GM12878 (cell line): ENCODE measurements at regions not wholly inside any gene's neighbourhood (a gene's known extent, or its start where the extent isn't known, plus 50 kb on each side); places are given as distances from the start of the nearest gene placed in this dataset.

Experiments used
- ATAC-seq: fragments of 200-7000 bp; cut with Tn5 transposase; 3 replicates; pipeline ENCODE4 v1.9.1; 2020; ENCODE audit warnings: mild to moderate bottlenecking, moderate library complexity
- BruUV-seq: library from RNA; stranded (reverse); fragments of 400-500 nt; replicated peaks from 2 replicates; lab custom pipeline; 2021; lab: Mats Ljungman, UMichigan
- CTCF ChIA-PET: fragments of 300-600 bp; sonication (Branson Sonifier 250); formaldehyde crosslinking; extraction: SDS; loops from one replicate; lab custom pipeline; 2021; ENCODE audit warnings: inconsistent platforms; lab: Yijun Ruan, JAX
- POLR2A ChIA-PET: fragments of 350-600 bp; formaldehyde crosslinking; extraction: SDS; loops from one replicate; lab custom pipeline; 2021; ENCODE audit warnings: inconsistent platforms; lab: Charles Lee
- RAD21 ChIA-PET: fragments of 300-600 bp; sonication (Branson Sonifier 250); formaldehyde crosslinking; loops from one replicate; lab custom pipeline; 2023; ENCODE audit warnings: antibody characterized with exemption; ENCODE audit not compliant: unreplicated experiment; lab: Charles Lee
- SMC1A ChIA-PET: fragments of 300-600 bp; sonication (Branson Sonifier 250); formaldehyde crosslinking; loops from one replicate; lab custom pipeline; 2023; ENCODE audit not compliant: unreplicated experiment, uncharacterized antibody; lab: Charles Lee
- DNase-seq: peaks from one replicate; pipeline ENCODE4 v3.0.0-alpha.2; 2011; ENCODE audit warnings: low read depth, low spot score
- FAIRE-seq: peaks from 3 replicates; lab custom pipeline; 2011; peaks lifted over from hg19 to GRCh38; lab: Jason Lieb, UNC
- H2AFZ ChIP-seq: 2 replicates; pipeline ENCODE4 v1.6.0; 2011; ENCODE audit warnings: low read depth, low read length, control low read depth; ENCODE audit not compliant: control insufficient read depth
- H3K27ac ChIP-seq: 2 replicates; pipeline ENCODE4 v1.5.1; 2011; ENCODE audit warnings: control low read depth; ENCODE audit not compliant: control insufficient read depth, insufficient read depth
- H3K27me3 ChIP-seq, 2 experiments: replicated peaks in 1 of 2; 2 replicates each; pipeline versions ENCODE4 v1.6.0 to v1.6.1; 2011; ENCODE audit warnings: low read length in 1 of 2; ENCODE audit not compliant: control insufficient read depth in 2 of 2, insufficient read depth in 2 of 2
- H3K36me3 ChIP-seq, 2 experiments: 2 replicates each; pipeline ENCODE4 v1.5.1; 2011; ENCODE audit warnings: low read length in 1 of 2; ENCODE audit not compliant: control insufficient read depth in 2 of 2, insufficient read depth in 2 of 2
- H3K4me1 ChIP-seq: 2 replicates; pipeline ENCODE4 v1.6.1; 2011; ENCODE audit warnings: mild to moderate bottlenecking, low read length, moderate library complexity, mixed read lengths; ENCODE audit not compliant: control insufficient read depth, insufficient read depth
- H3K4me2 ChIP-seq: 2 replicates; pipeline ENCODE4 v1.6.0; 2011; ENCODE audit warnings: control low read depth; ENCODE audit not compliant: control insufficient read depth, insufficient read depth
- H3K4me3 ChIP-seq: fragments of 200-600 bp; sonication (generic); 2 replicates; pipeline ENCODE4 v1.5.1; 2016
- H3K79me2 ChIP-seq: 2 replicates; pipeline ENCODE4 v1.6.0; 2011; ENCODE audit warnings: low read length; ENCODE audit not compliant: control insufficient read depth, insufficient read depth
- H3K9ac ChIP-seq: 2 replicates; pipeline ENCODE4 v1.8.0; 2011; ENCODE audit warnings: low read length, control low read depth, mixed read lengths; ENCODE audit not compliant: control insufficient read depth, insufficient read depth
- H3K9me3 ChIP-seq: replicated peaks from 3 replicates; pipeline ENCODE4 v1.5.1; 2011; ENCODE audit warnings: mild to moderate bottlenecking, low read length; ENCODE audit not compliant: control insufficient read depth, insufficient read depth
- H4K20me1 ChIP-seq: 2 replicates; pipeline ENCODE4 v1.6.0; 2011; ENCODE audit not compliant: control insufficient read depth, insufficient read depth
- BRCA1 ChIP-seq: IDR thresholded peaks from 2 replicates; pipeline ENCODE4 v1.6.1; 2011; ENCODE audit warnings: low read depth, low read length, improper control_type of control experiment
- CHD1 ChIP-seq: IDR thresholded peaks from 2 replicates; pipeline ENCODE4 v1.6.1; 2012; ENCODE audit warnings: low read depth, low read length, improper control_type of control experiment
- CTCF ChIP-seq, 3 experiments: IDR thresholded peaks in 2 of 3; conservative IDR thresholded peaks in 1 of 3; 2 replicates each; pipeline ENCODE4 v1.5.1; 2011; ENCODE audit warnings: low read depth in 3 of 3, low read length in 3 of 3, mild to moderate bottlenecking in 3 of 3, control low read depth in 2 of 3, moderate library complexity in 2 of 3, inconsistent platforms in 1 of 3, mixed read lengths in 1 of 3; ENCODE audit not compliant: control insufficient read depth in 2 of 3, insufficient read depth in 1 of 3; ENCODE audit errors: extremely low read depth in 1 of 3
- EP300 ChIP-seq, 2 experiments: fragments of 150-350 bp in 1 of 2; IDR thresholded peaks; 2 replicates each; pipeline ENCODE4 v1.6.1; 2011 to 2012; ENCODE audit warnings: low read depth in 2 of 2, low read length in 2 of 2, borderline replicate concordance in 1 of 2, improper control_type of control experiment in 1 of 2, inconsistent platforms in 1 of 2; ENCODE audit not compliant: control insufficient read depth in 1 of 2
- ESRRA ChIP-seq: IDR thresholded peaks from 2 replicates; pipeline ENCODE4 v1.6.1; 2012; ENCODE audit warnings: mild to moderate bottlenecking, low read length, improper control_type of control experiment
- WGBS: methylation state at CpG from one replicate; pipeline ENCODE4 v1.1.6; 2016; ENCODE audit warnings: low lambda C conversion rate; ENCODE audit not compliant: insufficient replicate concordance, insufficient coverage; ENCODE audit errors: missing lambda C conversion rate; 5-methylcytosine and 5-hydroxymethylcytosine counted together
- in situ Hi-C: fragments of 300-500 bp; cut with MboI; formaldehyde crosslinking; loops from 9 replicates; pipeline ENCODE4 v1.14.3; 2018; ENCODE audit warnings: mixed read lengths
- intact Hi-C: fragments of 100-400 bp; cut with micrococcal nuclease; formaldehyde crosslinking; loops from one replicate; pipeline ENCODE4 v1.14.2; 2022; ENCODE audit not compliant: unreplicated experiment
- TF ChIP-seq, protein P1 (sequence below): fragments of 450-650 bp; IDR thresholded peaks from 2 replicates; pipeline ENCODE4 v1.6.1; 2017; ENCODE audit warnings: mild to moderate bottlenecking, moderate library complexity
- TF ChIP-seq, protein P2 (sequence below): fragments of 450-650 bp; conservative IDR thresholded peaks from 2 replicates; pipeline ENCODE4 v1.6.1; 2017; ENCODE audit warnings: mild to moderate bottlenecking, moderate library complexity

DNA sequence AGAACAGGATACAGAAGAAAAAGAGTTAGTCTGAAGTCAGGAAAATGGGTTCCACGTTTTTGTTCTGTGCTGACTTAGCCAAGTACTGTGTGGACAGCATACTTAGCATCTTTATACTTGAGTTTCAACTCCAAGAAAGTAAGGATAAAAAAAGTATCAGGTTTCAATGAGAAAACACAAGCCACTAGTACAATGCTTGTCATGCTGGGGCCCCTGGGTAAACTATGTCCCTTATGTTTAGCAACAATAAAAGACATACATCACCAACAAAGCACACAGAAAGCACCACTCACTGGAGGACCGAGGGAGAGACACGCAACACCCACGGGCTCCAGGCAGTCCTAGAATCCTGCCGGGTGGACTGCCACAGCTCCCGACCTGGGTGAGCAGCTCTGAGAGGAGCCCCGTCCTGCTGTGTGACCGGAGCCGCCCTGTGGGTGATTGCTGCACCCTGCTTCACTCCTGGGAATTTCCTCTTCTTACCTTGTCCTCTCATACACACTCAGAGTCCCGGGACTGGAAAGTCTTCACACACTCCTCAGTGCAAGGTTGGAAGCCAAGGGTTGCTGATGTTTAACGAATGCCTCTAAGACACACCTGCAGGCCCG is 890.5 kb downstream of the BRD1 start:
- WGBS = 29% methylated on average over 12 of the region's 12 CpGs
- TF ChIP-seq, protein P1, sequence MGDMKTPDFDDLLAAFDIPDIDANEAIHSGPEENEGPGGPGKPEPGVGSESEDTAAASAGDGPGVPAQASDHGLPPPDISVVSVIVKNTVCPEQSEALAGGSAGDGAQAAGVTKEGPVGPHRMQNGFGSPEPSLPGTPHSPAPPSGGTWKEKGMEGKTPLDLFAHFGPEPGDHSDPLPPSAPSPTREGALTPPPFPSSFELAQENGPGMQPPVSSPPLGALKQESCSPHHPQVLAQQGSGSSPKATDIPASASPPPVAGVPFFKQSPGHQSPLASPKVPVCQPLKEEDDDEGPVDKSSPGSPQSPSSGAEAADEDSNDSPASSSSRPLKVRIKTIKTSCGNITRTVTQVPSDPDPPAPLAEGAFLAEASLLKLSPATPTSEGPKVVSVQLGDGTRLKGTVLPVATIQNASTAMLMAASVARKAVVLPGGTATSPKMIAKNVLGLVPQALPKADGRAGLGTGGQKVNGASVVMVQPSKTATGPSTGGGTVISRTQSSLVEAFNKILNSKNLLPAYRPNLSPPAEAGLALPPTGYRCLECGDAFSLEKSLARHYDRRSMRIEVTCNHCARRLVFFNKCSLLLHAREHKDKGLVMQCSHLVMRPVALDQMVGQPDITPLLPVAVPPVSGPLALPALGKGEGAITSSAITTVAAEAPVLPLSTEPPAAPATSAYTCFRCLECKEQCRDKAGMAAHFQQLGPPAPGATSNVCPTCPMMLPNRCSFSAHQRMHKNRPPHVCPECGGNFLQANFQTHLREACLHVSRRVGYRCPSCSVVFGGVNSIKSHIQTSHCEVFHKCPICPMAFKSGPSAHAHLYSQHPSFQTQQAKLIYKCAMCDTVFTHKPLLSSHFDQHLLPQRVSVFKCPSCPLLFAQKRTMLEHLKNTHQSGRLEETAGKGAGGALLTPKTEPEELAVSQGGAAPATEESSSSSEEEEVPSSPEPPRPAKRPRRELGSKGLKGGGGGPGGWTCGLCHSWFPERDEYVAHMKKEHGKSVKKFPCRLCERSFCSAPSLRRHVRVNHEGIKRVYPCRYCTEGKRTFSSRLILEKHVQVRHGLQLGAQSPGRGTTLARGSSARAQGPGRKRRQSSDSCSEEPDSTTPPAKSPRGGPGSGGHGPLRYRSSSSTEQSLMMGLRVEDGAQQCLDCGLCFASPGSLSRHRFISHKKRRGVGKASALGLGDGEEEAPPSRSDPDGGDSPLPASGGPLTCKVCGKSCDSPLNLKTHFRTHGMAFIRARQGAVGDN = no peak
- TF ChIP-seq CHD1 = no peak
- no peak for TF ChIP-seq CTCF (IDR thresholded peaks at IDR 0.05 in 2 of 3, conservative IDR thresholded peaks at IDR 0.05 in 1 of 3; ENCODE audit: control insufficient read depth in 2 of 3, extremely low read depth in 1 of 3, insufficient read depth in 1 of 3, low read depth in 3 of 3, low read length in 3 of 3)
- no peak for TF ChIP-seq EP300 (IDR thresholded peaks at IDR 0.05; ENCODE audit: borderline replicate concordance in 1 of 2, control insufficient read depth in 1 of 2, low read depth in 2 of 2, low read length in 2 of 2)
- TF ChIP-seq BRCA1 = no peak
- TF ChIP-seq, protein P2, sequence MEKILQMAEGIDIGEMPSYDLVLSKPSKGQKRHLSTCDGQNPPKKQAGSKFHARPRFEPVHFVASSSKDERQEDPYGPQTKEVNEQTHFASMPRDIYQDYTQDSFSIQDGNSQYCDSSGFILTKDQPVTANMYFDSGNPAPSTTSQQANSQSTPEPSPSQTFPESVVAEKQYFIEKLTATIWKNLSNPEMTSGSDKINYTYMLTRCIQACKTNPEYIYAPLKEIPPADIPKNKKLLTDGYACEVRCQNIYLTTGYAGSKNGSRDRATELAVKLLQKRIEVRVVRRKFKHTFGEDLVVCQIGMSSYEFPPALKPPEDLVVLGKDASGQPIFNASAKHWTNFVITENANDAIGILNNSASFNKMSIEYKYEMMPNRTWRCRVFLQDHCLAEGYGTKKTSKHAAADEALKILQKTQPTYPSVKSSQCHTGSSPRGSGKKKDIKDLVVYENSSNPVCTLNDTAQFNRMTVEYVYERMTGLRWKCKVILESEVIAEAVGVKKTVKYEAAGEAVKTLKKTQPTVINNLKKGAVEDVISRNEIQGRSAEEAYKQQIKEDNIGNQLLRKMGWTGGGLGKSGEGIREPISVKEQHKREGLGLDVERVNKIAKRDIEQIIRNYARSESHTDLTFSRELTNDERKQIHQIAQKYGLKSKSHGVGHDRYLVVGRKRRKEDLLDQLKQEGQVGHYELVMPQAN = no peak
- no peak for TF ChIP-seq ESRRA
- BruUV-seq = no TSS peak
- intact Hi-C loops = no loop called here
- no peak for DNase-seq
- no peak for FAIRE-seq
- Histone ChIP-seq H3K27ac (no peak overlapping the region), H2AFZ (no peak overlapping the region), H3K79me2 (no peaks in the 10 kb centered on the region), H3K4me1 (no peaks in the 10 kb centered on the region), H3K9me3 (no peaks in the 10 kb centered on the region; the same call in 2 of the 3 replicates), H3K36me3 (no peaks in the 10 kb centered on the region), H4K20me1 (no peaks in the 10 kb centered on the region), H3K4me3 (no peak overlapping the region), H3K9ac (no peak overlapping the region), H3K27me3 (no peaks in the 10 kb centered on the region), H3K4me2 (no peak overlapping the region)
- ATAC-seq = no peak
- ChIA-PET SMC1A (no interaction called here), RAD21 (no interaction called here), POLR2A (no interaction called here), CTCF (no interaction called here)
- in situ Hi-C loops = no loop called here
